ENCODE measurements at regions not wholly inside any gene's neighbourhood (a gene's known extent, or its start where the extent isn't known, plus 50 kb on each side); places are given as distances from the start of the nearest gene placed in this dataset.

- no peak for DNase-seq
These were observed 68.8 kb upstream of the ARHGAP18 start for GRCh38 chr6:129778793-129779192.

- no peak for DNase-seq
These were observed 67.4 kb upstream of the ARHGAP18 start for GRCh38 chr6:129777371-129777770.

- no peak for DNase-seq
These were observed 66.8 kb upstream of the ARHGAP18 start for GRCh38 chr6:129776542-129777330.

GRCh38 chr6:129774697-129775447 lies 64.9 kb upstream of the ARHGAP18 start:
- peak; percentile 38 for DNase-seq

GRCh38 chr6:129773304-129773703 lies 63.3 kb upstream of the ARHGAP18 start:
- DNase-seq = no peak

- DNase-seq = no peak
These were observed 61.7 kb upstream of the ARHGAP18 start for GRCh38 chr6:129771678-129772077.

GRCh38 chr6:129767776-129768485 lies 58.0 kb upstream of the ARHGAP18 start:
- DNase-seq = no peak

- peak; percentile 31 for DNase-seq
These were observed 57.2 kb upstream of the ARHGAP18 start for GRCh38 chr6:129766959-129767728.

GRCh38 chr6:129764761-129765407 lies 54.9 kb upstream of the ARHGAP18 start:
- no peak for DNase-seq

- DNase-seq = no peak
These were observed 50.0 kb upstream of the ARHGAP18 start for GRCh38 chr6:129759796-129760605.
